ENCODE measurements at regions not wholly inside any gene's neighbourhood (a gene's known extent, or its start where the extent isn't known, plus 50 kb on each side); places are given as distances from the start of the nearest gene placed in this dataset.

GRCh38 chr10:23528419-23528818 is 89.5 kb downstream of the OTUD1 start (continued):
- TF ChIP-seq PRDM10 (tag by site-specific recombination; IDR thresholded peaks at IDR 0.05) (no peak), SCRT2 (tag by site-specific recombination; IDR thresholded peaks at IDR 0.05) (no peak), TSHZ1 (tag by site-specific recombination; IDR thresholded peaks at IDR 0.05; ENCODE audit: borderline replicate concordance) (no peak), KLF17 (tag by site-specific recombination; IDR thresholded peaks at IDR 0.05) (no peak), HOXA7 (CRISPR knock-in tag; IDR thresholded peaks at IDR 0.05; ENCODE audit: borderline replicate concordance) (no peak), ZNF362 (tag by site-specific recombination; IDR thresholded peaks at IDR 0.05) (no peak), ZNF830 (tag by site-specific recombination; IDR thresholded peaks at IDR 0.05; ENCODE audit: low read depth) (no peak)

GRCh38 chr10:23529625-23530024 is 90.8 kb downstream of the OTUD1 start:
- CTCF ChIA-PET, result interaction anchor here (0.6 to 6.5 kb wide), 16 partner anchors 9 to 371 kb away, joined by 3 to 41 read pairs (median 3); no protein-coding TSS in a partner anchor
- TF ChIP-seq ZNF132 (tag by site-specific recombination; IDR thresholded peaks at IDR 0.05; ENCODE audit: borderline replicate concordance) (no peak), MYNN (tag by site-specific recombination; IDR thresholded peaks at IDR 0.05; ENCODE audit: borderline replicate concordance) (no peak), ZNF404 (tag by site-specific recombination; IDR thresholded peaks at IDR 0.05) (no peak), BCL11B (tag by site-specific recombination; IDR thresholded peaks at IDR 0.05; ENCODE audit: low read depth) (no peak), SETDB1 (IDR thresholded peaks at IDR 0.05; ENCODE audit: insufficient read length, low read length) (no peak), SP3 (tag by site-specific recombination; IDR thresholded peaks at IDR 0.05) (no peak), ZNF785 (tag by site-specific recombination; IDR thresholded peaks at IDR 0.05) (no peak), ZNF692 (tag by site-specific recombination; IDR thresholded peaks at IDR 0.05) (no peak), ZNF133 (tag by site-specific recombination; IDR thresholded peaks at IDR 0.05) (no peak), ZNF677 (tag by site-specific recombination; IDR thresholded peaks at IDR 0.05) (no peak), ZNF114 (tag by site-specific recombination; IDR thresholded peaks at IDR 0.05) (no peak), GLIS2 (tag by site-specific recombination; IDR thresholded peaks at IDR 0.05) (no peak), ZFP41 (tag by site-specific recombination; IDR thresholded peaks at IDR 0.05; ENCODE audit: borderline replicate concordance) (no peak), PRDM1 (tag by site-specific recombination; IDR thresholded peaks at IDR 0.05) (no peak)

More at GRCh38 chr10:23529625-23530024, 90.8 kb downstream of the OTUD1 start:
- Histone ChIP-seq H3K27ac (ENCODE audit: extremely low read depth, low read depth, low read length) (no peak overlapping the region), H3K4me1 (ENCODE audit: control insufficient read depth, insufficient read depth, low read length) (no peaks in the 10 kb centered on the region), H3K9me3 (ENCODE audit: control insufficient read depth, insufficient read depth, low read depth, low read length) (no peaks in the 10 kb centered on the region), H3K36me3 (ENCODE audit: control insufficient read depth in 2 of 2, insufficient read depth in 1 of 2, low read length in 2 of 2) (no peaks in the 10 kb centered on the region), H3K4me3 (ENCODE audit: low read depth, low read length) (no peak overlapping the region)
- POLR2A ChIA-PET, result no interaction called here

All from HEK293 (cell line).